ENCODE measurements at regions not wholly inside any gene's neighbourhood (a gene's known extent, or its start where the extent isn't known, plus 50 kb on each side); places are given as distances from the start of the nearest gene placed in this dataset.

DNA sequence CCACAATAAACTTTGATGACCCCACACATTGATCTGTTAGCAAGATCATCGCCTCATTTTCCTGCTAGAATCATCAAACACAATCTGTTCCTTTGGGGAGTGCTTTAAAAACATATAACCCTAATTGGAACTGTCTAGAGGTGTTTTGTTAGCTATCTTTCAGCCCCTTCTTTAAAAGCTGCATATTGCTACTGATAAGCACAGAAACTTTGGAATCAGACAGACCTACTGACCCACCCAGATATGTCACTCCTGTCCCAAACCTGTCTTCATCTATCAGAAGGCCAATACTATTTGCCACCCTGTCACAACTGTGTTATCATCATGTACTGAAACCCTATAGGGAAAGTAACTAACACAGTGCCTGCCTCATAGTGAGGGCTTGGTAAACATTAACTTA is 172.4 kb upstream of the SASH1 start:
- DNase-seq: no peak

DNA sequence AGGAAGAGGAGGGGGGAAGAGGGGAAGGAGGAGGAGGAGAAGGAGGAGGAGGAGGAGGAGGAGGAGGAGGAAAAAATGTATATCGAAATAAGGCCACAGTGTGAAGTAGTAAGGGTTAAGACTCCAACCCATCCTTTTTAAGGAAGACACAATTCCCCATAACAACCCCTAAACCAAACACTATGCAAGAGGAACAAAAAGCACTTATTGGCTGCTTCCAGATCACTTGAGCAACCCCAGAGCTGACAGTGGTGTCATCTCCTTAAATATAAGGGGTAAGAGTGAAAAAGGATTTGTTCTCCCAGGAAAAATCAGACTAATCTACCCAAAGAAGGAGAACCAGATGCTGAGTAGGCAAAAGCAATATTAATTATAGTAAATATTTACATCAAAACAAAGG is 169.1 kb upstream of the SASH1 start:
- no peak for DNase-seq

DNA sequence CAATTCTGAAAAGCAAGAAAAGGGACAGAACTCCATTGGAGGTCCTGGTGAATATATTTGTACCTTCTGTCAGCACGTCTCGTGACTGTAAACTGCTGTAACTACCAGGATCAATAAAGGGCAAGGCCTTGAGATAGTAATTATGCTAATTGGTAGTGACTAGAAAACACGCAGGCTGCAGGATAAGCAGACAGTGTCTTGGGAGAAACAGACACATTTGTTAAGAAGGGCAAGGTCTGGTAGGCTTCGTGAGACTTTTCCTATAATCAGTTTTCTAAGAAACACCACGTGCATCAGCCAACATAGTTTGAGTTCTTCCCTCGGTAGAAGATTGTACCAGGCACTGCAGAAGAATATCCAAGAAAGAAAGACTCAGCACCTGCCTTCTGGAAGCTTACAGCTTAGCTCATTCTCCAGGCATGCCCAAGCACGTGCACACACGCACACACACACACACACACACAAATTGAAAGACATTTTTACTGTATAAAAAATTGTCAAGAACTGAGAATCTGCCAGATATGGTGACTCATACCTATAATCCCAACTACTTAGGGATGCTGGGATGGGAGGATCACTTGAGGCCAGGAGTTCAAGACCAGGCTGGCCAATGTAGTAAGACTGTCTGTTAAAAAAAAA is 167.0 kb upstream of the SASH1 start:
- peak; percentile 55 for DNase-seq

GRCh38 chr6:148177589-148178233 is 164.9 kb upstream of the SASH1 start:
- peak; percentile 61 for DNase-seq

- peak; percentile 51 for DNase-seq
These were observed 162.9 kb upstream of the SASH1 start for GRCh38 chr6:148179786-148180185.

DNA sequence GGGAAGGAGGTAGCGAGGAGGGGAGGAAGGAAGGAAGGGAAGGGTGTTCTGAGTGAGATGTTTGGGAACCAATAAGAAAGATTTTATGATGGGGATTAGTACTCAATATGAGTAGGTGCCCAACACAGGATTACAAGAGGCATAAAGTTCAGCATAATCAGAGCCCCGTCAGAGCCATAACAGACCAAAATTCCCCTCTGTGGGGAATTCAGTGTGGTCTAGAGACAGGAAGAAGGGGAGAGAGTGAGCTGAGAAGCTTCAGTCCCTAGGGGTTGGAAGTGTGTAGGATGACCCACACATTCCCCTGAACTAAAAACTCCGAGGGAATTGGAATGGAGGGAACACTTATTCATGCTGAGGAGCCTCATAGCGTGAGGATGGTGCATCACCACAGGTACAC is 160.3 kb upstream of the SASH1 start:
- peak; percentile 25 for DNase-seq

GRCh38 chr6:148183776-148184175 is 158.9 kb upstream of the SASH1 start:
- no peak for DNase-seq

GRCh38 chr6:148186916-148187315 is 155.7 kb upstream of the SASH1 start:
- no peak for DNase-seq

GRCh38 chr6:148192310-148192709 is 150.3 kb upstream of the SASH1 start:
- DNase-seq: peak; percentile 59

- DNase-seq: peak; percentile 10
These were observed 149.5 kb upstream of the SASH1 start for GRCh38 chr6:148193063-148193680.

GRCh38 chr6:148195511-148195910 is 147.1 kb upstream of the SASH1 start:
- DNase-seq: no peak

GRCh38 chr6:148199584-148199983 is 143.1 kb upstream of the SASH1 start:
- DNase-seq: no peak

GRCh38 chr6:148200293-148200692 is 142.3 kb upstream of the SASH1 start:
- no peak for DNase-seq

GRCh38 chr6:148200781-148201180 is 141.9 kb upstream of the SASH1 start:
- no peak for DNase-seq

DNA sequence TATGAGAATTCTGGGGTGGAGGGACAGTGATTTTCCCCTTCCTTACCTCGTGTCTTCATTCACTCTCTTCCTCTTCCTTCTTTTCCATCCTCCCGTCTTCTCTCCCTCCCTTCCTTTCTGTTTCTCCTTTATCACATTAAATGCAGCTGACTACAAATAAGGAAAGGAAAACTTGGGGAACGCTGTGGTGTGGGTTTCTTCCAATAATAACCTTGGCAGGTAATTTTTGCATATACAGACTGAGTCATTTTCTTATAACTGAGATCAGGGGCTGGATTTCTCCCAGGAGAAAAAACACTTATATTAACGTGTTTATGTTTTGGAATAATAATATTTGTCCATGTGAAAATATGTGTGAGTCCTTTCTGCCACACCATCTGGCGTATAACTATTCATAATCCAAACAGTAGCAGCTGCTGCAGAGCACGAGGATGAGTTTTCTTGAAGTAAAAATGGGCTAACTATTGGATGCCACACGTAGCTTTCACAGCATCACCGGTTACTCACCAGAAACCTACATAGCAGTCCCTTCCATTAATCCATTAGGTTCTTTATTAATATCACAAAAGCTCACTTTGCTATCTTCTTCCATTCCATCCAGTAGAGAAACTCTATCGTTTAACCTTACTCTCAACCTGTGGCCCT is 139.2 kb upstream of the SASH1 start:
- DNase-seq: peak; percentile 89

GRCh38 chr6:148203970-148204369 is 138.7 kb upstream of the SASH1 start:
- peak; percentile 88 for DNase-seq

DNA sequence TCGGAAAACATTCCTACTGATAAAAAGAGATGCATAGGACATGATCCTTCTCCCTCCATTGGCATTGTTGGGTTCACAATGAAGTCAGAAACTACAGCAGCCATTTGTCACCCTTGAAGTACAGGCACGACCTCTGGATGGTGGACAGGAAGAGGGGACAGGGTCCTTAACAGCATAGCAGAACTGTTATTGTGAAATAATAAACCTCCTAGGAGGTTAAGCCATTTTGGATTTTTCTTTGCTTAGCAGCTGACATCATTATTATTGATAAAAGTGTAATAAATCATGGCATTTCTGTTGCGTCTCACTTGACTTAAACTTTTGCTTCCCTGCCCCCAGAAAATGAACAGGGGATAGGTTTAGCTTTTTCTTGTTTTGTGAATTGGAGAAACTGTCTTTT is 134.3 kb upstream of the SASH1 start:
- no peak for DNase-seq

GRCh38 chr6:148211777-148212324 is 130.8 kb upstream of the SASH1 start:
- no peak for DNase-seq

- DNase-seq: no peak
These were observed 130.3 kb upstream of the SASH1 start for GRCh38 chr6:148212366-148212765.

GRCh38 chr6:148213366-148213765 is 129.3 kb upstream of the SASH1 start:
- DNase-seq: no peak

DNA sequence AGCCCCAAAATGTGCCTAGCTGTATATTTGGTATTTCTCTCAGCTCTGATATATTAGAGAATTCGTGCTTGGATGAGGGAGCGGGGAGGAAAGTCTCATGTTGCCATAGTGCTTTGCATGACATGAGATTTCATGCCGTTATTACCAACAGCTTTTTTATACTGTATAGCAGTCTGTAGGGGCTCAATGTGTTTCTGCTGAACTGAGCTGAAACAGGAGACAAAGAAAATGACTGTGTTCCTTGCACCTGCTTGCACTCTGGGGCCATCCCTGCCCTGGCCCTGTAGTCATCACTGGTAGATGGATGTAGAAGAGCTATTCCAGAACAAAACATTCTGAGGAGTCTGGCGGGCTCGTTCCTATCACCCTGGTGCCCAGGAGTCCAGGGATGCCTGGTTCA is 128.0 kb upstream of the SASH1 start:
- DNase-seq: no peak

DNA sequence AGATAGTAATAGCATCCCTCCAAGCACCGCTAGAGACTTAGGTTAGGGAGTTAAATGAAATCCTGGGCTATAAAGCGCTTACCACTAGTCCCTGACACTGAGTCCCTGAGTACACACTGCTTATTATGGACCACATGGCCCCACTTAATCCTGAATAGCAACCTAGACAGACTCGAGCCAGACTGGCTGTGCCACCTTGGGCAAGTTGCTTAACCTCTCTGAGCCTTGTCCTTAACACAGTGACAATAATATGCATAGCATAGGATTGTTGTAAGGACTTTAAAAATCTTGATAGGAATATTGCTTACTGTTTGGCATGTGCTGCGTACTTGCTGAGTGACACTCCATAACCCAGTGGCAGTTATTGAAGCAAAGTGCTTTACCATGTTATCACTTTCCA is 125.6 kb upstream of the SASH1 start:
- no peak for DNase-seq

DNA sequence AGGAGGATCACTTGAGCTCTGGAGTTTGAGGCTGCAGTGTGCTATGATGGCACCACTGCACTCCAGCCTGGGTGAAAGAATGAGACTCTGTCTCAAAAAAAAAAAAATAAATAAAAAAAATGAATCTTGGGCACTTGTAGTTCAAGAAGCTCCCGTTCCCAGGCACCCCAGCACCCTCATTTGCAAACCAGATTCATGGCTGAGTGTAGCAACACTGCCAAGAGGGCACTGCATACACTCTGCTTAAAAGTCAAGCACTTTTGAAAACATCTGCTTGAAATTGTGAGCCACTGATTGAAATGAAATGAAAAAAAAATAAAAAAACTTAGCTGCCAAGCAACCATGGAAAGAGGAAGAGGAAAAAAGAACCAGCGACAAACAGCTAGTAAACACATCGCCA is 124.7 kb upstream of the SASH1 start:
- no peak for DNase-seq

Data from fibroblast of skin of back (primary cell).